ENCODE measurements at regions not wholly inside any gene's neighbourhood (a gene's known extent, or its start where the extent isn't known, plus 50 kb on each side); places are given as distances from the start of the nearest gene placed in this dataset.

GRCh38 chr13:80952158-80952557, 611.2 kb upstream of the SPRY2 start:
- no peaks in the 10 kb centered on the region for H3K9me2 ChIP-seq (replicated peaks; ENCODE audit: low read length)
- no peak overlapping the region for H3K27ac ChIP-seq (ENCODE audit: low read length)
- no peak overlapping the region for H3K4me3 ChIP-seq (ENCODE audit: low read length)
- CTCF ChIA-PET, result no interaction called here
- no TSS peak for BruUV-seq (replicated peaks)
- no peak for ATAC-seq
- no peak overlapping the region for H3K9ac ChIP-seq (ENCODE audit: low read length)
- H4K20me1 ChIP-seq (ENCODE audit: low read length), result no peaks in the 10 kb centered on the region
- H3K4me2 ChIP-seq (ENCODE audit: low read length), result no peak overlapping the region
- H3K4me1 ChIP-seq (ENCODE audit: insufficient read depth, low read length), result no peaks in the 10 kb centered on the region; the same call in 1 of the 2 replicates
- TF ChIP-seq EZH2 (IDR thresholded peaks at IDR 0.05; ENCODE audit: low read length, unreplicated experiment) (no peak), EZH2phosphoT487 (IDR thresholded peaks at IDR 0.05; ENCODE audit: borderline replicate concordance, low read length) (no peak), CTCF (conservative IDR thresholded peaks at IDR 0.05; ENCODE audit: low read depth, low read length) (no peak)
- POLR2A ChIA-PET (ENCODE audit: unreplicated experiment), result no interaction called here
- no peak for DNase-seq
- H3F3A ChIP-seq (ENCODE audit: low read length, unreplicated experiment), result no peaks in the 10 kb centered on the region
- intact Hi-C loops (cut with micrococcal nuclease), result no loop called here
- H3K36me3 ChIP-seq (ENCODE audit: low read depth, low read length), result no peaks in the 10 kb centered on the region
- H3K79me2 ChIP-seq (ENCODE audit: low read length), result no peaks in the 10 kb centered on the region
- H2AFZ ChIP-seq (ENCODE audit: low read length), result no peak overlapping the region
- no peaks in the 10 kb centered on the region for H3K9me3 ChIP-seq (ENCODE audit: low read length)
- no peaks in the 10 kb centered on the region for H3K27me3 ChIP-seq (ENCODE audit: low read length)

- H3K4me3 ChIP-seq (ENCODE audit: low read length), result no peak overlapping the region
- H2AFZ ChIP-seq (ENCODE audit: low read length), result no peak overlapping the region
- peak; percentile 33 for DNase-seq
- BruUV-seq (replicated peaks), result no TSS peak
- H3K9ac ChIP-seq (ENCODE audit: low read length), result no peak overlapping the region
- H3F3A ChIP-seq (ENCODE audit: low read length, unreplicated experiment), result no peaks in the 10 kb centered on the region
- no peaks in the 10 kb centered on the region for H4K20me1 ChIP-seq (ENCODE audit: low read length)
- intact Hi-C loops (cut with micrococcal nuclease), result no loop called here
- H3K27me3 ChIP-seq (ENCODE audit: low read length), result no peaks in the 10 kb centered on the region
- no peaks in the 10 kb centered on the region for H3K9me3 ChIP-seq (ENCODE audit: low read length)
- no peaks in the 10 kb centered on the region for H3K36me3 ChIP-seq (ENCODE audit: low read depth, low read length)
- no peaks in the 10 kb centered on the region for H3K9me2 ChIP-seq (replicated peaks; ENCODE audit: low read length)
- ChIA-PET CTCF (no interaction called here), POLR2A (ENCODE audit: unreplicated experiment) (interaction anchor here (0.6 kb wide), 1 partner anchor 605 kb away, joined by 3 read pairs; the partner anchor contains the start of gene SPRY2)
- no peaks in the 10 kb centered on the region; the same call in 1 of the 2 replicates for H3K4me1 ChIP-seq (ENCODE audit: insufficient read depth, low read length)
- H3K79me2 ChIP-seq (ENCODE audit: low read length), result no peaks in the 10 kb centered on the region
- no peak overlapping the region for H3K4me2 ChIP-seq (ENCODE audit: low read length)
- no peak for TF ChIP-seq EZH2phosphoT487 (IDR thresholded peaks at IDR 0.05; ENCODE audit: borderline replicate concordance, low read length)
- TF ChIP-seq EZH2 (IDR thresholded peaks at IDR 0.05; ENCODE audit: low read length, unreplicated experiment), result no peak
- TF ChIP-seq CTCF (conservative IDR thresholded peaks at IDR 0.05; ENCODE audit: low read depth, low read length), result no peak
- no peak overlapping the region for H3K27ac ChIP-seq (ENCODE audit: low read length)
- peak; percentile 65 for ATAC-seq
These were observed 605.3 kb upstream of the SPRY2 start for GRCh38 chr13:80946008-80946802.

- no peaks in the 10 kb centered on the region for H3K9me3 ChIP-seq (ENCODE audit: low read length)
- ChIA-PET CTCF (no interaction called here), POLR2A (ENCODE audit: unreplicated experiment) (interaction anchor here (0.6 kb wide), 2 partner anchors 10 to 604 kb away, joined by 3 to 8 read pairs; partner anchors contain the start of gene SPRY2)
- H3F3A ChIP-seq (ENCODE audit: low read length, unreplicated experiment), result no peaks in the 10 kb centered on the region
- H3K9ac ChIP-seq (ENCODE audit: low read length), result no peak overlapping the region
- H3K4me3 ChIP-seq (ENCODE audit: low read length), result no peak overlapping the region
- ATAC-seq (peak; percentile 72), DNase-seq (no peak)
- H3K4me2 ChIP-seq (ENCODE audit: low read length), result no peak overlapping the region
- intact Hi-C loops (cut with micrococcal nuclease), result loop anchor here (1.0 kb wide), 1 partner anchor 75 kb away; no protein-coding TSS in a partner anchor
- no peaks in the 10 kb centered on the region for H3K27me3 ChIP-seq (ENCODE audit: low read length)
- no peaks in the 10 kb centered on the region; the same call in 1 of the 2 replicates for H3K4me1 ChIP-seq (ENCODE audit: insufficient read depth, low read length)
- no peak overlapping the region for H3K27ac ChIP-seq (ENCODE audit: low read length)
- no peaks in the 10 kb centered on the region for H3K79me2 ChIP-seq (ENCODE audit: low read length)
- no peaks in the 10 kb centered on the region for H3K36me3 ChIP-seq (ENCODE audit: low read depth, low read length)
- TF ChIP-seq CTCF (conservative IDR thresholded peaks at IDR 0.05; ENCODE audit: low read depth, low read length) (no peak), EZH2 (IDR thresholded peaks at IDR 0.05; ENCODE audit: low read length, unreplicated experiment) (no peak), EZH2phosphoT487 (IDR thresholded peaks at IDR 0.05; ENCODE audit: borderline replicate concordance, low read length) (no peak)
- no TSS peak for BruUV-seq (replicated peaks)
- no peak overlapping the region for H2AFZ ChIP-seq (ENCODE audit: low read length)
- H3K9me2 ChIP-seq (replicated peaks; ENCODE audit: low read length), result no peaks in the 10 kb centered on the region
- H4K20me1 ChIP-seq (ENCODE audit: low read length), result no peaks in the 10 kb centered on the region
These were observed 604.4 kb upstream of the SPRY2 start for GRCh38 chr13:80945328-80945727.
